ENCODE measurements at regions not wholly inside any gene's neighbourhood (a gene's known extent, or its start where the extent isn't known, plus 50 kb on each side); places are given as distances from the start of the nearest gene placed in this dataset.

- H4K20me1 ChIP-seq (ENCODE audit: insufficient read depth): no peaks in the 10 kb centered on the region
- no peaks in the 10 kb centered on the region for H3K4me1 ChIP-seq (ENCODE audit: insufficient read depth)
- 11 to 19% methylated on average over 2 of the region's 2 CpGs for WGBS, 2 experiments (ENCODE audit: low coverage in 1 of 2, low lambda C conversion rate in 2 of 2, missing lambda C conversion rate in 2 of 2)
- no peak for DNase-seq
- no peak overlapping the region for H3K4me3 ChIP-seq
- TF ChIP-seq EZH2phosphoT487 (IDR thresholded peaks at IDR 0.05; ENCODE audit: insufficient read depth, low read depth): no peak
- no peak for TF ChIP-seq EZH2 (IDR thresholded peaks at IDR 0.05; ENCODE audit: insufficient read depth, poor library complexity, severe bottlenecking)
- H3K9ac ChIP-seq: no peak overlapping the region
- H3K36me3 ChIP-seq (ENCODE audit: low read depth): no peaks in the 10 kb centered on the region
- no peak overlapping the region for H2AFZ ChIP-seq
- no peaks in the 10 kb centered on the region for H3K27me3 ChIP-seq (replicated peaks; ENCODE audit: insufficient read depth)
- no peaks in the 10 kb centered on the region for H3K79me2 ChIP-seq (ENCODE audit: insufficient read depth)
- no peaks in the 10 kb centered on the region for H3K9me2 ChIP-seq (ENCODE audit: insufficient read depth)
- in situ Hi-C loops (cut with MboI): no loop called here
- no peak overlapping the region for H3K4me2 ChIP-seq (ENCODE audit: unreplicated experiment)
- H3F3A ChIP-seq (ENCODE audit: insufficient read depth): no peaks in the 10 kb centered on the region
- H3K27ac ChIP-seq: no peak overlapping the region
- no peaks in the 10 kb centered on the region for H3K9me3 ChIP-seq (ENCODE audit: low read depth)
Measured at GRCh38 chr2:52079602-52080001, 1047.7 kb upstream of the NRXN1 start.

- Histone ChIP-seq H3K79me2 (ENCODE audit: insufficient read depth) (no peaks in the 10 kb centered on the region), H3K9me2 (ENCODE audit: insufficient read depth) (no peaks in the 10 kb centered on the region), H3K27me3 (replicated peaks; ENCODE audit: insufficient read depth) (no peaks in the 10 kb centered on the region), H3K9me3 (ENCODE audit: low read depth) (no peaks in the 10 kb centered on the region), H3K4me1 (ENCODE audit: insufficient read depth) (no peaks in the 10 kb centered on the region), H3K36me3 (ENCODE audit: low read depth) (no peaks in the 10 kb centered on the region), H3K9ac (no peak overlapping the region), H3K4me2 (ENCODE audit: unreplicated experiment) (no peak overlapping the region), H3K27ac (no peak overlapping the region), H3K4me3 (no peak overlapping the region), H3F3A (ENCODE audit: insufficient read depth) (no peaks in the 10 kb centered on the region), H4K20me1 (ENCODE audit: insufficient read depth) (no peaks in the 10 kb centered on the region), H2AFZ (no peak overlapping the region)
- no peak for DNase-seq
- TF ChIP-seq EZH2phosphoT487 (IDR thresholded peaks at IDR 0.05; ENCODE audit: insufficient read depth, low read depth): no peak
- TF ChIP-seq EZH2 (IDR thresholded peaks at IDR 0.05; ENCODE audit: insufficient read depth, poor library complexity, severe bottlenecking): no peak
- in situ Hi-C loops (cut with MboI): no loop called here
Measured at GRCh38 chr2:52077159-52077558, 1045.2 kb upstream of the NRXN1 start.

- no peak for TF ChIP-seq EZH2 (IDR thresholded peaks at IDR 0.05; ENCODE audit: insufficient read depth, poor library complexity, severe bottlenecking)
- in situ Hi-C loops (cut with MboI): no loop called here
- 18 to 27% methylated on average over 4 of the region's 4 CpGs for WGBS, 2 experiments (ENCODE audit: low coverage in 1 of 2, low lambda C conversion rate in 2 of 2, missing lambda C conversion rate in 2 of 2)
Measured at GRCh38 chr2:52074130-52074719, 1042.3 kb upstream of the NRXN1 start.

DNA sequence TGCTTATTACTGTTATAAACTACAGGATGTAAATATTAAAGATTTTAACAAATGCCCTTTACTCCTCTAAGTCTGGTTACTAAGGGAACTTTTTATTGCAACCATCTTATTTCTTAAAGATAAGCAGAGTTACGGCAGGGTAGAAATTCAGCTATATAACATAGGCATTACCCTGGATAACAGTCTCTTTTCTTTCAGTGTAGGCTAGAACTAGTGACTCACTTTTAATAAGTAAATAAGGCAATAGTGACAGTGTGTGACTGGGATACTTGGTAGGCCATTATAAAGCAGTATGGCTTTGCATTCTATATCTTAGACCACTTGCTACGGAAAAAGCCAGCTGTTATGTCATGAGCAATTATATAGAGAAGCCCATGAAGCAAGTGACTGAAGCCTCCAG is 1041.0 kb upstream of the NRXN1 start:
- no peaks in the 10 kb centered on the region for H3K9me3 ChIP-seq (ENCODE audit: low read depth)
- 27 to 28% methylated on average over 2 of the region's 2 CpGs for WGBS, 2 experiments (ENCODE audit: low coverage in 1 of 2, low lambda C conversion rate in 2 of 2, missing lambda C conversion rate in 2 of 2)
- no peaks in the 10 kb centered on the region for H3K79me2 ChIP-seq (ENCODE audit: insufficient read depth)
- H3F3A ChIP-seq (ENCODE audit: insufficient read depth): no peaks in the 10 kb centered on the region
- no peak for DNase-seq
- H3K4me3 ChIP-seq: no peak overlapping the region
- no peak for TF ChIP-seq EZH2phosphoT487 (IDR thresholded peaks at IDR 0.05; ENCODE audit: insufficient read depth, low read depth)
- no peak for TF ChIP-seq EZH2 (IDR thresholded peaks at IDR 0.05; ENCODE audit: insufficient read depth, poor library complexity, severe bottlenecking)
- in situ Hi-C loops (cut with MboI): no loop called here
- H2AFZ ChIP-seq: no peak overlapping the region
- no peak overlapping the region for H3K27ac ChIP-seq
- H3K9me2 ChIP-seq (ENCODE audit: insufficient read depth): no peaks in the 10 kb centered on the region
- no peaks in the 10 kb centered on the region for H3K36me3 ChIP-seq (ENCODE audit: low read depth)
- no peak overlapping the region for H3K9ac ChIP-seq
- no peaks in the 10 kb centered on the region for H4K20me1 ChIP-seq (ENCODE audit: insufficient read depth)
- no peak overlapping the region for H3K4me2 ChIP-seq (ENCODE audit: unreplicated experiment)
- H3K4me1 ChIP-seq (ENCODE audit: insufficient read depth): no peaks in the 10 kb centered on the region
- no peaks in the 10 kb centered on the region for H3K27me3 ChIP-seq (replicated peaks; ENCODE audit: insufficient read depth)

More at GRCh38 chr2:52074130-52074719, 1042.3 kb upstream of the NRXN1 start:
- Histone ChIP-seq H3K4me2 (ENCODE audit: unreplicated experiment) (no peak overlapping the region), H3K9me3 (ENCODE audit: low read depth) (no peaks in the 10 kb centered on the region), H3K4me1 (ENCODE audit: insufficient read depth) (no peaks in the 10 kb centered on the region), H3K27ac (no peak overlapping the region), H3K9me2 (ENCODE audit: insufficient read depth) (no peaks in the 10 kb centered on the region), H3K27me3 (replicated peaks; ENCODE audit: insufficient read depth) (no peaks in the 10 kb centered on the region), H3F3A (ENCODE audit: insufficient read depth) (no peaks in the 10 kb centered on the region), H2AFZ (no peak overlapping the region), H3K79me2 (ENCODE audit: insufficient read depth) (no peaks in the 10 kb centered on the region), H4K20me1 (ENCODE audit: insufficient read depth) (no peaks in the 10 kb centered on the region), H3K9ac (no peak overlapping the region), H3K4me3 (no peak overlapping the region), H3K36me3 (ENCODE audit: low read depth) (no peaks in the 10 kb centered on the region)
- no peak for DNase-seq

DNA sequence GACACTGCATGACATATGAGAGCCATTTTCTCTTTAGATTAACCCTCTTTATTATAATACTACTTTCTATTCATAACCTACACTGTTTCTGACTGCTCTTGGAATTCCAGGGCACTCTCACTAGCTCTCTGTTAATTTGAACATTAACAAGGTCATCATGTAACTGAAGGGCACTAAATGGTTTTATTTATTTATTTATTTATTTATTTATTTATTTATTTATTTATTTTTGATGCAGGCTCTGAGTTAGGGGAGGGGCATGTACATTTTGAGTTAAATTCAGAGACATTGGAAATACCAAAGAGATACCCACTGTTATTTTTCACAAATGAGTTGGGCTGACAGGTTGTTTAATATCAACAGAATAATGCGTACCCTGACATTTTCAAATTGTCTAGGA is 1038.7 kb upstream of the NRXN1 start:
- H3K4me1 ChIP-seq (ENCODE audit: insufficient read depth): no peaks in the 10 kb centered on the region
- WGBS, 2 experiments (ENCODE audit: low coverage in 1 of 2, low lambda C conversion rate in 2 of 2, missing lambda C conversion rate in 2 of 2): 45 to 47% methylated on average over 1 of the region's 1 CpG
- H4K20me1 ChIP-seq (ENCODE audit: insufficient read depth): no peaks in the 10 kb centered on the region

More for the DNA sequence above, 1038.7 kb upstream of the NRXN1 start:
- Histone ChIP-seq H3K36me3 (ENCODE audit: low read depth) (no peaks in the 10 kb centered on the region), H3K9me3 (ENCODE audit: low read depth) (no peaks in the 10 kb centered on the region), H3K27me3 (replicated peaks; ENCODE audit: insufficient read depth) (no peaks in the 10 kb centered on the region), H3K4me2 (ENCODE audit: unreplicated experiment) (no peak overlapping the region), H3K79me2 (ENCODE audit: insufficient read depth) (no peaks in the 10 kb centered on the region), H3K27ac (no peak overlapping the region), H3K9me2 (ENCODE audit: insufficient read depth) (no peaks in the 10 kb centered on the region), H2AFZ (no peak overlapping the region), H3F3A (ENCODE audit: insufficient read depth) (no peaks in the 10 kb centered on the region), H3K9ac (no peak overlapping the region), H3K4me3 (no peak overlapping the region)
- DNase-seq: no peak
- TF ChIP-seq EZH2 (IDR thresholded peaks at IDR 0.05; ENCODE audit: insufficient read depth, poor library complexity, severe bottlenecking) (no peak), EZH2phosphoT487 (IDR thresholded peaks at IDR 0.05; ENCODE audit: insufficient read depth, low read depth) (no peak)
- in situ Hi-C loops (cut with MboI): no loop called here

Data from GM23248 (cell line).